GM18502 (cell line): ENCODE measurements at regions not wholly inside any gene's neighbourhood (a gene's known extent, or its start where the extent isn't known, plus 50 kb on each side); places are given as distances from the start of the nearest gene placed in this dataset.
"Not testable (repeated sequence)": the region's sequence is repeated elsewhere in the genome, so short reads cannot be mapped to it uniquely, and the experiment has no call there.

Experiments
- ATAC-seq: cut with Tn5 transposase; IDR thresholded peaks from one replicate; pipeline ENCODE4 v1.9.1; 2021; ENCODE audit warnings: mild to moderate bottlenecking; ENCODE audit not compliant: unreplicated experiment, poor library complexity

DNA sequence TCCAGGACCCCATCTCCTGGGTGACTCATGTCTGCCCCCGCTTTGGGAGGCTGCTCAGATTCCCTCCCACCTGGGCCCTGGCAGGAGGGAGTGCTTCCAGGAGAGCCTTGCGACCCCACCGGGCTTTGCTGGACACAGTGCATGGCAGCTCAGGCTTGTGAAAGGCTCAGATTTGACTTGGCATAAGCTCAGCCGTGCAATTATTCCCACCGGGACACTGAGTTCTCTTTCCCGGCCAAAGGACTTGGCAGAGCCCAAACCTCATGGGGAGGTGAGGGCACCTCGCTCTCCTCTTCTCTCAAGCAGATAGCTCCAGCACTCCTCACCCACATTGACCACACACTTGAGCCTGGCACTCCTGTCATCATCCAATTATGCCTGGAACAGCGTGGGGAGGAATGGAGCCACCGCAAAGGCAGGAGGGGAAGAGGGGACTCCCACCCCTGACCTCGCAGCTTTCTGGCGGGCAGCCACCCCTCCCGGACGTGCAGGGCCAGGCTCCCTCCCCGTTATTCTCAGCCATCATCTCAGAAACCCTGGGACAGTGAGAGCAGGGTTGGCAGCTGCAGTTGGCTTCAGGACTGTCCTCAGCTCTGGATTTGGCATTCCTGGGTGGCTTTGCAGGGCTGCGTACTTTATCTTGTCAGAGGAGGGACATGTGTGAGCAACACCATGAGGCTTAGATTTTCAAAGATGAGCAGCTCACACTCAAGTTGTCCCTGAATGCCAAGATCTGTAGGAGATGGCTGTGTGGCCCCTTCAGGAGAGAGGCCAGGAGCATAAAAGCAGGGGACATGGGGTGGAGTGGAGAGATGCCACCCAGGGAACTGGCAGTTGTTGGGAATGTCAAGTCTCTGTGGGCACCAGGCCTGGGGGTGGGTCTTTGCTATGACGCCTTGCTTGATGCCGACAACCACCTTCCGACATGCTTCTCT lies 306.2 kb downstream of the TEX29 start:
- no peak for ATAC-seq

DNA sequence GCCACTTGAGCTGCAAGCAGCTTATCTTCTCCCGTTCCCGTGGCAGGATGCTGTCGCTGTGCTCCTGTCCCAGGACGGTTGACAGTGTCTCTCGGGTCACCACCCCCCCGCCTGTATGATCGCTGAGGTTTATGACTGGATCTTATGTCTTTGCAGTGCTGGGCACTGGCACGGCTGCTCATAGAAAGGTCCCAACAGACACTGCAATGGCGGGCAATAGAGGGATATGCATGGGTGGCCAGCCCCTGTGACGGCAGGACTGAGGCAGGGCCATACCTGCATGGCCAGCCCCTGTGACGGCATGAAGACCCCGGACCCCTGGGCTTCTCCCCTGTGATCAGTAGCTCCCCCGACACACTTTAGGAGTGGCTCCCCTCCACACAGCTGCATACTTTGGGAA lies 307.2 kb downstream of the TEX29 start:
- no peak for ATAC-seq

DNA sequence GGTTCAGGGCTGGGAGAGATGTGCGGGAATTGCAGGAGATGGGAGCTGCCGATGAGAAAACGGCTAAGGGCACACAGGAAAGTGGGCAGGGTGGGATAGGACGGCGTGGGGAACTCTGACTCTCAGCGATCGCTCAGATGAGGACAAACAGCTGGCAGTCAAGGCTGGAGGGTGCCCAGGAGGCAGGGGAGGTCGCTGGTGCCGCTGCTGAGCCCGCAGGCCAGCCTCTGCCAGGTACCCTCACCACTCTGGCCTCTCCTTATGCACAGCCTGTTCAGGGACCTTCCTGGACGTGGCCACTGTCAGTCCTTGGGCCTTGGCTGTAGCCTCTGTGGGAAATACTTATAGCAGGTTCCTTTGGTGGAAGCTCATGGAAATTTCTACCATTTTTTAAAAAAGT lies 308.6 kb downstream of the TEX29 start:
- no peak for ATAC-seq

DNA sequence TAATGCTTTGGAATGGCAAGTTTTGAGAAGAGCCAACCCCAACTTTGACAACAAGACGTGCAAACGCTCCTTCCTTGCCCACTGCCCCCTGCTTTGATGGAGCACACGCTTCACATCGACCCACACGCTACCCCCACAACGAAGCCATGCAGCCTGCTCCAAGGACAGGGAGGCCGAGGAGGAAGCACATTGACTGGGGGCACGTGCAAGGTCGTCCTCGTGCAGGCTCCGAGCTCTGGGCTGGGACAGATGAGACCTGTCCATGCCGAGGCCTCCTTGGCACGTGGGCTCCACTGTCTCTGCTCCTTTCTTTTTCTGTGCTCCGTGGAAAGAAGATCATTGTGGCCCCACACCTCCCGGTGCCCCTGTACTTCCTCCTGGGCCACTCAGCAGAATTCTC lies 309.0 kb downstream of the TEX29 start:
- no peak for ATAC-seq

DNA sequence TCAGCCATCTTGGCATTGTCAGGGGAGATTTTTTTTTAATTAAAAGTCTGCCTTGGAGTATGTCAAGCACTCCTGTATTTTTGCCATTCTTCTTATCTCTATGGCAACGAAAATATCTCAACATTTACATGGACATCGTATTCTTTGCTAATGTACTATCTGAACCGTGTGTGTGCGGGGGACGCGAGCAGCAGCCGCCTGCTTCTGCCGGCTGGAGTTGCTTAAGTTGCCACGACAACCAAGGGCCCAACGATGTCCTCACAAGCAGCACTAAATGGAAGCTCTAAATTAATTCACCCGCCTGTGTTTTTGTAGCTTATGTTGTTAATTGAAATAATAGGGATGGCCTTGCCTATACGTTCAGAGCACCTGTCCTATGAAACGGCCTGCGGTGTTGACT lies 309.5 kb downstream of the TEX29 start:
- no peak for ATAC-seq

DNA sequence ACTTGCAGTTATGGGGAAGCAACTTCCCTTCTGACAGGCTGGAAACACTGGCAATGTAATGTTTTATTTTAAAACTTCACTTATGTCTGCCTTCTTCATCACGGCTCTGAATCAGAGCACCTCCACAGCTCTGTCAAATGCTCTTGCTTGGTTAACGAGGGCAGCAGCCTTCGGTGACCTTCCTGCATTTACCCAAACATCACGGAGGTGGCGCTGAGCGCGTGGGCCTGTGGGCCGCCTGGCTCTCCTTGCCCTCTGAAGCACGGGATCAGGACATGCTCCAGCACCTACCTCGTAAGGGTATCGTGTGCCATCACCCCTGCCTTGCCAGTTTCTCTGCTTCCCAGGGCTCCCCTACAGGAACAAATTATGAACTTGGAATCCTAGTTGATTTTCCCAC lies 310.0 kb downstream of the TEX29 start:
- ATAC-seq, result no peak

DNA sequence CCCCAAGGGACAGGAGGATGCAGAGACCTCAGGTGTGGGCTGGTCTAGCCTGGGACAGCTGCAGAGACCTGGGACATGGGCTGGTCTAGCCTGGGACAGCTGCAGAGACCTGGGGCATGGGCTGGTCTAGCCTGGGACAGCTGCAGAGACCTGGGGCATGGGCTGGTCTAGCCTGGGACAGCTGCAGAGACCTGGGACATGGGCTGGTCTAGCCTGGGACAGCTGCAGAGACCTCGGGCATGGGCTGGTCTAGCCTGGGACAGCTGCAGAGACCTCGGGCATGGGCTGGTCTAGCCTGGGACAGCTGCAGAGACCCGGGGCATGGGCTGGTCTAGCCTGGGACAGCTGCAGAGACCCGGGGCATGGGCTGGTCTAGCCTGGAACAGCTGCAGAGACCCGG lies 310.8 kb downstream of the TEX29 start:
- not testable (repeated sequence) for ATAC-seq

DNA sequence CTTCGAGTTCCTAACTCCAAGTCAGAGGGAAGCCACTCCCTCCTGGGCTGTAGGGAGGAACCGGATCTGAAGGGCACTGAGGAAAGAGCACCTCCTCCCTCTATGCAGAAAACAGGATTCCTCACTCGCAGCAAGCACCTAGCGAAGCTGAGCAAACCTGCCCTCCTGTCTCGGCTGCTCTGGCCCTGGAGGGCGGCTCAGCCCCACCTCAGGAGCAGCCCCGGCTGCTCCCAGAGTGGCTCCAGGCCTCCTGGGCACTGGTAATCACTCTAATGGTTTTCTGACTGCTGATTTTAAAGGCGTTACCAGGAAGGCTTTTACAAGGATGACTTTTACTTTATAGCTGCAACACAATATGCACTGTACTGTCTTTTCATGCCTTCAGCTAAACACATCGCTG lies 312.5 kb downstream of the TEX29 start:
- ATAC-seq, result no peak

DNA sequence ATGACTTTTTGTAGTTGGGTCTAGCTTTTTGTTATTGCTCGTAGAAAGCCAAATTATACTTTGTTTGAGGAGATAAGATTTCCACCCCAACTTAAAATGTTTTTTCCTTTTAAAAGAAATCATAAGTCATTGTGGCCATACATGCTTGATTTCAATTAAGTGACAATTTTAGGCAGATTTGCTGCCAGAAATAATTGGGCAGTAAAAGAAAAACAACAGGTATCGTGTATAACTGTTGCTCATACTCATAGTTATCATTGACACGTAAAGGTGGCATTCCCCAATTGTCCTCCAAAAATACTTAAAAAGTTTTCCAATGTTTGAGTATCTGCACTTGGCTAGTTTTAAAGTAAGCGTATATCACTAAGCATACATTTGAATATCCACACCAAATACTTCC lies 313.0 kb downstream of the TEX29 start:
- ATAC-seq, result no peak

DNA sequence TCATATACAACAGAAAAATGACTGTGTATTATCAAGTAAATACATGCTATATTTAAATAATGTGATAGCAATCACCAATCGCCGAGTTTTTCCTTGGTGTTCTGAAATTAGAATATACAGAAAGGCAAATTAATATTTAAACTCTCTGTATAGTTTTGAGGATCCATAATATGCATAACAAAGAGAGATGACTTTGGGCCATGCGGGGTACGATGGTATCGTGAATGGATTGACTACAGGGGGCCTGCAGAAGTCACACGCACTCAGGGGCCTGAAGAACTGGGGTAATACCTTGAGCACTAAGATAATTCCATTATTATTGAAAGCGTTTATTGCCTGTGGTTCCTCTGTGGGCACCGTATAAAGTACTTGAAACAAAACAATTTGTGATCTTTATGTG lies 314.0 kb downstream of the TEX29 start:
- no peak for ATAC-seq

DNA sequence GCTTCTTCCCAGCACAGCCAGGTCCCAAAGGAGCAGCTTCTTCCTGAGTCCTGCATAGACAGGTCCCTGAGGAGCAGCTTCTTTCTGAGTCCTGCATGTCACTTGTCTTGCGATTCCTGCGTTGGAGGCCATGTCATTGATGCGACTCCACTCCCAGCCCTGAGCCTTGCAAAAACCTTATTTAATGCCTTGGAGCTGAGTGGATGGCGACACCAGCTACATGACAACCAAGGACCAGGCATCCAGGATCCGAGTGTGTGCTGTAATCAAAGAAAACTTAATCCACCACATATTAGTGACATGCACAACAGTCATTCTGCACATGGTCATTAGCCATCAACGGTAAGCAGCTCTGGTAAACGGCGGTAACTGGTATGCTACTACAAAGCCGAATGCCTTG lies 315.8 kb downstream of the TEX29 start:
- ATAC-seq, result no peak

DNA sequence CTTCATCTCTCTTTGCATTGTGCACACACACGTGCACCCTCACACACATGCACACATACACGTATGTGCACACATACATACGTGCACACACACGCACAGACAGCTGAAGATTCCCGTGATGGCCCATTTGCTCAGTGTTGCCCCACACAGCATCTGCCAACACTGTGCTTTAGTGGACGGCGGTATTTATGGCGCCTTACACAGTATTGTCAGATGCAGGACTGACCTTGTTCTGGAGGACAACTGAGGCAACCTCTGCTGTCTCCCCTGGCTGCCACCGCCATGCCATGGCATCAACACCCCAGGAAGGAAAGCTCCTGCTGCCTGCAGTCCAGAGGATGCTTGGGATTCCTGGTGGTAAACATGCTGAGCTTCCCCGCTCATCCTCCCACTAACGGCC lies 316.4 kb downstream of the TEX29 start:
- ATAC-seq, result no peak

DNA sequence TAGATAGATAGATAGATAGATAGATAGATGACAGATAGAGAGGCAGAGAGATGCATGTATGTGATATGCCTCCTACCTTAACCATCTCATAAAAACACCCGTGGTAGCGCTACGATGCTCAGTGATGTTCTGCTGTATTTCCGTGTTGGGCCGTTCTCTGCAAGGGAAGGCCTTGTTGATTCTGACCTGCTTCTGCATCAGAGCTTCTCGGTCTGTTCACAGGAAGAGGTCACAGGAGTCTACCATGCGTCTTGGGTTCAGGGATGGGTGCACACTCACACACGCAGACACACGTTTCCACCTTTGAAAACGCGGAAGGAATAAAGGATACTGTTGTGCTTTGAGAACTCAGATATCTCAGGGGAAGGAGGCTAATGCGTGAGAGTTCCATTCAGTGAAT lies 316.9 kb downstream of the TEX29 start:
- ATAC-seq, result no peak

DNA sequence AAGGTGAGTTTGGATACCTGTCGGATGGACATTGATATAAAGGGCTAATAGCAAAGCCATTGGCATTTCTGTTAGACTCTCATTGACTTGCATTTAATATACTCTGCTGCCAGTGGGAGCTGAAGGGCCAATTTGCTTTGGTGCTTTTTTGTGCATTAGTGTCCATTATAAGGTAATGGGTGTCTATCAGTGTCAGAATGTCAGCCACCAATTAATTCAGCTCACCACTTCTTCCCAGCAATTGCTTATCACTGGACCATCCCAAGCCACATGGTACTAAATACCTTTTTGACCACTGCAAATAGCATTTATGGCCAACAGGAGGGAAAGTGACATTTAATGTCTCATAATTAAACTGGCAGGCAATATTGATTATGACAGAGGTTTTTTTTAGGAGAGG lies 317.8 kb downstream of the TEX29 start:
- ATAC-seq, result no peak

DNA sequence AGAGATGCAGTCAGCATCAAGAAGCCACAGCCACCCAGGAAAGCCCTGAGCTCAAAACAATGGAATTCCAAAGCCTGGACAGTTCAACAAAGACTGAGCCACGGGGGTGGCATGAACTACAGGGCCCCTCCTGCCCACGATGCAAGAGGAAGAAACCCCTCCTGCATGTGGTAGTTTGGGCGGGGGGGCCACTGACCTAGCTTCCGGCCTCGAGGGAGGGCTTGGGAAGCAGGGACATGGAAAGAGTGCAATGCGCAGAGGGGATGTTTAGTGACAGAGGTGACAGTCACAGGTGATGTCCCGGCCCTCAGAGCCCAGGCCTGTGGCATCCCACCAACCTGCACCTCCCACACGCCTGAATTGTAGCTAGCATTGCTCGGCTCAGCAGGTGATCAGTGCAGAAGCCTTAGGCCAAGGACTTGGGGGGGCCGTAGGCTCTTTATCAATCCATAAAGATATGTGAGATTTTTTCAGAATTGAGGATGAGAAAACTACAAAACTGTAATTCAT lies 318.8 kb downstream of the TEX29 start:
- no peak for ATAC-seq

DNA sequence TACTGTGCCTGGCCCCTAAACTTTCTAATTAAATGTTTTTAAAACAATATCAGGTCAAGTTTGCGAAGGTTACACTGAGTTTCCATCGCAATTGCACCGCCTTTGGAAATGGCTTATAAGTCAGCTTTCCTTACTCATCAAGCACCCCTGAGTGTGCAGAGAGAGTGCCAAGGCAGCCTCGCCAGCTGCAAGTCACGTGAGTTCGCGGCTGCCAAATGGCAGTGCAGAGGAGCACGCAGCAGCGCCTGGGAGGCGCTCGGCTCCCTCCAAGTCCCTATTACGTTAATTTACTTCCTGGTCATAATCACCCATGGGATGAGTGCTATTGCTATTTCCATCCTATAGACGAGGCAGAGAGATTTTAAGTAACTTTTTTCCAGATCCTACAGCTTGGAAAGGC lies 319.6 kb downstream of the TEX29 start:
- ATAC-seq, result no peak

DNA sequence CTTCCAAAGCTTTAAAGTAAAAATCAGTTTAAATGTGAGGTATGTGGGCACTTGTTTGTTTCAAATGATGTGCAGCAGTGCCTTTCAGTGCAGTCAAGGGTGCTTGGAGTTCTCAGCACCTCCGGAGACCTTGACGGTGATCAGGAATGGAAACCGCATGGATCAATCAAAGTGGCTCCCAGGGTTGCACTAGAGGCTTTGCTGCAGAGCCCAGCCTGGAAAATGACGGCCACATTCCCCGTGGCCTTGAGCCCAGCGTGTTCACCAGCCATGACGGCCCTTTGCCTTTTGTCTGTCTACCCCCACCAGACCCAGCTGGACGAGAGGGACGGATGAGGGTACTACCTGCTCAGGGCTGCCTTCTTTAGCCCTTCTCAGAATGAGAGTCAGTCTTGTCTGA lies 320.0 kb downstream of the TEX29 start:
- no peak for ATAC-seq

DNA sequence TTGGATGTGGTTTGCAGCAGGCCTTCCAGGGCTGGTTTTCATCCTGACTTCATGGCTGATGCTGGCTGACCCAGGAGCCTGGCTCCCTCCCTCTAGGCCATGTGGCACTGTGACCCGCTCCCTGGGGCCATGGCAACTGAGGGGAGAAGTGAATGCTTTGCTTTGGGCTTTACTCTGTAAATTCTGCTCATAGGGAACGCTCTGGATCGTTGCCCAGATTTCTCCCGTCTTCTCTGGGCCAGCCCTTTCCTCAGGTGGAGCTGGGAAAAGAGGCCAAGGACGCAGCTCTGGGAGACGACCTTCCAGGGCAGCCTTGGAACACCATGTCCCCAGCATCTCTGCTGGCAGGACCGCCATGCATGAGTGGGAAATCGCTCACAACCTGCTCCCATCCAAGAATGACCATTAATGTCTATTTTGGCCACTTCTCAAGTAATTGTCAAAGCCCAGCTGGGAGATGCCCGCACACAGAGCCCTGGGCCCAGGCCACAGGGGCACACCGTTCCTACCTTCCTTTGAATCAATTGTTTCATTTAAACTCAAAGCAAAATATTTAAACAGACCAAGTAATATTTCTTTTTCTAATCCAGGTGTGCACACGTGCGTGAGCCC lies 321.8 kb downstream of the TEX29 start:
- no peak for ATAC-seq

DNA sequence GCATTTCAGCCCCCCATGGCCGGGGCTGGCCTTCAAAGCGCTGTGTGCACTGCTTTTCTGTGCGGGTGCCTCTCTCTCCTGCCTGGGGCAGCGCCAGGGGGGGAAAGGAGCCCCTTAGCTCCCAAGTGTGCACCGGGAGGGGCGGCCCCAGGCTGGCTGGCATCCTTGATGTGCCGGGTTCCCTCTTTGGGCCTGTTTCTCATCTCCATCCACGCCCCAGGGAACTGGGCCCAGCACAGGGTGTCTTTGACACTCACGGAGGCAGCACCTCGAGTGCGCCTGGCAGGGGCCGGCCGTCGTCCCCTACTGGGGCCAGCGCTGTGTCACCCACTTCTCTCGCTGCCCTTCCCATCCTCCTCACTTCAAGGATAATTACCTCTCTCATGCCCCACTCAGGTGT lies 324.3 kb downstream of the TEX29 start:
- ATAC-seq, result no peak

DNA sequence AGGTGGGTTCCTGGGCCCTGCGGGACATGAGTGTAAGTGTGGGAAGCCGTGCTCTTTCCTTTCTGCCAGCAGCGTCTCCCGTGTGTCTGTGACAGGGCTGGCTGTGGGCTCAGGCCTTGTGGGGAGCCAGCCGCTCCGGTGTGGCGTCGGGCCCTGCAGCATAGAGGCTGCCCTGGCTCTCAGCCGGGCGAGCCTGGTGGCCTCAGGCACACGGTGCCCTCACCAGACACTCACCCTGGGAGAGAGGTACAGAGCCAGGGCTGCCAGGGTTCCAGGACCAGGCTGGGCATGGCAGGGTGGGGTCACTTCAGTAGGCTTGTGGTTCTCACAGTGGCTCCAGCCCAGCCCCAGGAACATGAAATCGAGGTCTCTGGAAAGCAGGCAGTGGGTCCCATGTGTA lies 324.8 kb downstream of the TEX29 start:
- no peak for ATAC-seq

DNA sequence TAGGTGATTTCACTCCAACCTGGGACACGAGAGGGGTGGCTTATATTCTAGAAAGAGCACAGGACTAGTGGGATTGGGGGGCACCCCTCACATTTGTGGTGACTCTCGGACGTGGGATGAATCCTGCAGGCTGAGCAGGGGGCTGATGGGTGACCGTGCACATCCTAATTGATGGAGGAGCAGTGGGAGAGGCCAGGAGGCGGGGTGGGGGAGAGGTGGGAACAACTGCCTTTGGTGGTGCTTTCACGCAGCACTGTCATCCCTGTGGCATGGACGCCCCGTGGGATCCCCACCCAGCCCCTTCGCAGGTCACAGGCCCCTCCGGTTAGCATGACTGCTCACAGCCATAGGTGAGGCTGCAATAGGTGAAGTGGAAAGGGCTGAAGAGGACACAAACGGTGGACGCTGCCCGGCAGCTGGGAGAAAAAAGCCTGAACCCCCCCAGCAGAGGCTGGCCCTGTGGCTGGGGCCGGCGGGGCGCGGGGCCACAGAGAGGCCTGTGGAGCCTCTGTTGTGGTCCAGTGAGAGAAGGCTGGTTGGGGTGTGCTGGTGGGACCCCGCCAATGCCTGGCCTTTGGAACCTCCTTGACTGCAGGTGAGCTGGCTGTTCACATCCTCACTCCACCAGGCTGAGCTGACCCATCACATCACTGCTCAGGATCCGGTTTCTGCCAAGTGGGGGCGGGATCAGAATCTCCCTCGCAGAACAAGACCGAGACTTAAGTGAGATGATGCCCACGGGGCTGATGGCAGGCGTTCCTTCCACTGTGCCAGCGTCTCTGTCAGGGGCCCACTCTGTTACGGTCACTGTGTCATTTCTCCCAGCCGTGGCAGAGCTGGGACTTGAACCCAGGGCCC lies 325.4 kb downstream of the TEX29 start:
- ATAC-seq, result no peak
